Germinal center (tissue), 1 donor: ENCODE measurements at regions not wholly inside any gene's neighbourhood (a gene's known extent, or its start where the extent isn't known, plus 50 kb on each side); places are given as distances from the start of the nearest gene placed in this dataset.

Experiments used
- DNase-seq: peaks from one replicate; pipeline ENCODE4 v3.0.0; 2012; ENCODE audit warnings: mixed read lengths, low spot score

GRCh38 chr7:117929237-117929636 lies 56.0 kb upstream of the CTTNBP2 start:
- DNase-seq: no peak

- DNase-seq: no peak
Measured at GRCh38 chr7:117931314-117931713, 58.1 kb upstream of the CTTNBP2 start.

- no peak for DNase-seq
Measured at GRCh38 chr7:117937049-117937752, 64.0 kb upstream of the CTTNBP2 start.

GRCh38 chr7:117937753-117938483 lies 64.7 kb upstream of the CTTNBP2 start:
- DNase-seq: no peak

GRCh38 chr7:117941138-117941810 lies 68.0 kb upstream of the CTTNBP2 start:
- no peak for DNase-seq

- DNase-seq: no peak
Measured at GRCh38 chr7:117942780-117943179, 69.5 kb upstream of the CTTNBP2 start.

- no peak for DNase-seq
Measured at GRCh38 chr7:117944886-117945285, 71.6 kb upstream of the CTTNBP2 start.

- DNase-seq: no peak
Measured at GRCh38 chr7:117946151-117946633, 73.0 kb upstream of the CTTNBP2 start.

- DNase-seq: no peak
Measured at GRCh38 chr7:117949232-117949631, 76.0 kb upstream of the CTTNBP2 start.

GRCh38 chr7:117950601-117951260 lies 77.5 kb upstream of the CTTNBP2 start:
- no peak for DNase-seq

- no peak for DNase-seq
Measured at GRCh38 chr7:117951285-117951684, 78.0 kb upstream of the CTTNBP2 start.

- DNase-seq: no peak
Measured at GRCh38 chr7:117951691-117952280, 78.5 kb upstream of the CTTNBP2 start.

GRCh38 chr7:117955046-117955445 lies 81.8 kb upstream of the CTTNBP2 start:
- no peak for DNase-seq

GRCh38 chr7:117960351-117960750 lies 87.1 kb upstream of the CTTNBP2 start:
- no peak for DNase-seq

GRCh38 chr7:117961235-117961634 lies 88.0 kb upstream of the CTTNBP2 start:
- no peak for DNase-seq

GRCh38 chr7:117962366-117962994 lies 89.2 kb upstream of the CTTNBP2 start:
- no peak for DNase-seq

GRCh38 chr7:117963264-117964197 lies 90.3 kb upstream of the CTTNBP2 start:
- DNase-seq: no peak

- DNase-seq: no peak
Measured at GRCh38 chr7:117970801-117971200, 97.6 kb upstream of the CTTNBP2 start.

GRCh38 chr7:117971556-117972244 lies 98.5 kb upstream of the CTTNBP2 start:
- no peak for DNase-seq

- no peak for DNase-seq
Measured at GRCh38 chr7:117972606-117973005, 99.4 kb upstream of the CTTNBP2 start.
